ENCODE measurements at regions not wholly inside any gene's neighbourhood (a gene's known extent, or its start where the extent isn't known, plus 50 kb on each side); places are given as distances from the start of the nearest gene placed in this dataset.
"Not testable (repeated sequence)": the region's sequence is repeated elsewhere in the genome, so short reads cannot be mapped to it uniquely, and the experiment has no call there.

DNA sequence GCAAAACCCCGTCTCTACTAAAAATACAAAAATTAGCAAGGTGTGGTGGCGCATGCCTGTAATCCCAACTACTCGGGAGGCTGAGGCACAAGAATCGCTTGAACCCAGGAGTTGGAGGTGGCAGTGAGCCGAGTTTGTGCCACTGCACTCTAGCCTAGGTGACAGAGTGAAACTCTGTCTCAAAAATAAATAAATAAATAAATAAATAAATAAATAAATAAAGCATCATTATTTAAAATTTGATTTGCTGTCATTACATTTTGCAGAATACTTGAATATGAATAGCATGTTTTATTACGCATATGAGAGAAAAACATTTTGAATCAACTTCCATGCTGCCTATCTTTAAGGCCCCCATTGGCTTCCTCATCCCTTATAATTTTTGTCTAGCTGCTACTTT lies 53.4 kb upstream of the MED14 start:
- not testable (repeated sequence) for DNase-seq (ENCODE audit: low read depth)

DNA sequence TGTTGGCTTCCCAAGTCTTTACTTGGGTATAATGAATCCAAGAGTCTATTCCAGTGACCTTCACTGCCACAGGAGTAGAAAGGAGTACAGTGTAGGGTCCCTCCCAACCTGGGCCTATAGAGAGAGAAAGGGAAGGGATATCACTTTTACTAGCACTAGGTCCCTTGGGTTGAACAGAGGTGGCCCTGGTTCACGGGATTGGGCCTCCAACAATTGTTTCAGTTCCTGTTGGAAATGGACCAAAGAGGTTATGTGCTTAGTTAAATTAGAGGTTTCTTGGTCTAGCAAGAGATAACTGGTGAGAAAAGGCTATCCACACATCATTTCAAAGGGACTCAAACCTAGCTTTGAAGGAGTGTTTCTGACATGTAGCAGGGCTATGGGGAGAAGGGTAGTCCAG lies 57.1 kb upstream of the MED14 start:
- DNase-seq (ENCODE audit: low read depth) = no peak

DNA sequence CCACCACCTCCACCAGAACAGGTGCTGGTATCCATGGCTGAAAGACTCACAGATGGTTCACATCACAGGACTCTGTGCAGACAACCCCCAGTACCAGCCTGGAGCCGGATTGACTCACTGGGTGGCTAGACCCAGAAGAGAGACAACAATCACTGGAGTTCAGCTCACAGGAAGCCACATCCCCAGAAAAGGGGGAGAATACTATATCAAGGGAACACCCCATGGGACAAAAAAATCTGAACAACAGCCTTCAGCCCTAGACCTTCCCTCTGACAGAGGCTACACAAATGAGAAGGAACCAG lies 59.4 kb upstream of the MED14 start:
- DNase-seq (ENCODE audit: low read depth) = not testable (repeated sequence)

DNA sequence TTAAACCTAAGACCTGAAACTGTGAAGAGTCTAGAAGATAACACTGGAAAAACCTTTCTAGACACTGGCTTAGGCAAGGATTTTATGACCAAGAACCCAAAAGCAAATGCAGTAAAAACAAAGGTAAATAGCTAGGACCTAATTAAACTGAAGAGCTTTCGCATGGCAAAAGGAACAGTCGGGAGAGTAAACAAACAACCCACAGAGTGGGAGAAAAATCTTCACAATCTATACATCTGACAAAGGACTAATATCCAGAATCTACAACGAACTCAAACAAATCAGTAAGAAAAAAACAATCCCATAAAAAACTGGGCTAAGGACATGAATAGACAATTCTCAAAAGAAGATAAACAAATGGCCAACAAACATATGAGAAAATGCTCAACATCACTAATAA lies 64.4 kb upstream of the MED14 start:
- not testable (repeated sequence) for DNase-seq (ENCODE audit: low read depth)

DNA sequence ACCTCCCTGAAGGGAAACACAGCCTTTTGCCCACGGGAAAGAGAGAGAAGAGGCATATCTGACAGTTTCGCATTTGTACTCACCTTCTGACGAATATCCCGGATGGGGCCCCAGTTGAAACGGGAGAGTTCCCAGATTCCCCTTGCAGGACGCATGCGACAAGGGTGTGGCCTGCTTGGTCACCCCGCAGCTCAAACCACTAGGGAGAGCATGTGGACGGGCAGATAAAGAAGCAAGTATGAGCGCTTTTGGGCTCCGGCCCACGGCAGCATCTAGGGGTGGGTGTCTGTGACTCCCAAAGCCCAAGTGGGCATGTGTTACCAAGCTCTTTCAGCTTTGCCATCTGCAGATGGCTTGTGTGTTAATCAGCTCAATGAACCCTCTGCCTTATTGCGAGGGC lies 70.1 kb upstream of the MED14 start:
- DNase-seq (ENCODE audit: low read depth) = no peak

DNA sequence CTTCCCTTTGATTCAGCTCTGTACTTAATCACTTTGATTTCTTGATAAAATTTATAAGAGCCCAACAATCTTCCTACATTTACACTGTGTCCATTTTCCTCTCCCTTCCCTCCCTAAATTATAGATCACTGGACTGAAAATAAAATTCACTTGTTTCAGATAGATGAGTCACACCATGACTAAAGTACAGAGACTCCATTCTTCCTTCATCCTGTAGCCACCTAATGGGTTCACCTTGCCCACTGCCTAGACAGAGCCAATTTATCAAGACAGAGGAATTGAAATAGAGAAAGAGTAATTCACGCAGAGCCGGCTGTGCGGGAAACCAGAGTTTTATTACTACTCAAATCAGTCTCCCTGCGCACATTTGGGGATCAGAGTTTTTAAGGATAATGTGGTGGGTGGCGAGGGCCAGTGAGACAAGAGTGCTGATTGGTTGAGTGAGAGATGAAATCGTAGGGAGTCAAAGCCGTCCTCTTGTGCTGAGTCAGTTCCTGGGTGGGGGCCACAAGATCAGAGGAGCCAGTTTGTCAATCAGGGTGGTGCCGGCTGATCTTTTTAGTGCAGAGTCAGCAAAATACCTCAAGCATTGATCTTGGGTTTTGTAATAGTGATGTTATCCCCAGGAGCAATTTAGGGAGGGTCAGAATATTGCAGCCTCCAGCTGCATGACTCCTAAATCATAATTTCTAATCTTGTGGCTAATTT lies 71.3 kb upstream of the MED14 start:
- no peak for DNase-seq (ENCODE audit: low read depth)

DNA sequence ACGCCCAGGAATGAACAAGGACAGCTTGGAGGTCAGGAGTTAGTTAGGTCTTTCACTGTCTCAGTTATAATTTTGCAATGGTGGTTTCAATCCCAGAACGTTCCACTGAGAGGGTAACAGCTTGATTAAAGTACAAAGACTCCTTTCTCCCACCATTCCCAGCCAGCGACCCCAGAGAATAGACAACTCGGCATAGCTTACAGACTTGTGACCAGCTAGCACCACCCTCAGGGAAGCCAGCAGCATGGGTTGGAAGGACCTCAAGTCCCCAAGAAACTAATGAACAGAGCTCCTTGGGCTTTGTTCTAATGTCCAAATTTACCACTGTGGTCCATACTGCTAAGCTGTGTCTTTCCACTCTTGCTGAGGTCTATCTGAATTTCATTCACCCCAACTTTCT lies 72.0 kb upstream of the MED14 start:
- DNase-seq (ENCODE audit: low read depth) = no peak

DNA sequence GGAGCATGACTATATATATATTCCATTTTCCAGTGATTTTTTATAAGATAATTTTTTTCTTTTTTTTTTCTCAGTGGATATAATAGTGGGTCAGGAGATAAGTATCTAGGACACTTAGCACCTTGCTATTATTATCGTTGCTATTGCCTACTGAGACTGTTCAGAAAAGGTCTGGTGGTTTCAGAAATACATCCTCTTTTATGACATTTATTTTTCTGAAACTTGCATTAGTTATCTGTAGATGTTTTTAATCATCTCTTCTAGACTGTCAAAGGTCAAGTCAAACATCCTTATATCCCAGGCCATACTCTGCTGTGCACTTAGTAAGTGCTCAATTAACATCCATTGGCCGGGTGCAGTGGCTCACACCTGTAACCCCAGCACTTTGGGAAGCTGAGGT lies 72.9 kb upstream of the MED14 start:
- no peak for DNase-seq (ENCODE audit: low read depth)

DNA sequence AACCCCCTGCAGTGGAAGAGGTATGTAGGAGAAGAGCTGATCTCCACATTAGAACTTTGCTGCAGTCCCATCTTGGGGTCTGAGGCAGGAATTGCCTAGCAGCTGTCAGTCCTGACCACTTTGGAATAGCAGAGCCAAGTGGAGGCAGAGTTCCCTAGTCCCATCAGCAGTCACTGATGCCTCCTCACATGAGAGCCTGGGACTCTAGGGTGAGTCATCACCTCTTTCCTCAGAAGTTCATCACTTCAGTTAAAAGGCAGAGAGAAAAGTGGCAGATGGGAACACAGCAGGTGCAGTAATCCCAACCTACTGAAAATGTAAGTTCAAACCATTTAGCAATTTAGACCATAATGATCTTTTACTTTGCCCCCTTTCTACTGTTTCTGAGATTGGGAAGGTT lies 73.9 kb upstream of the MED14 start:
- DNase-seq (ENCODE audit: low read depth) = no peak

DNA sequence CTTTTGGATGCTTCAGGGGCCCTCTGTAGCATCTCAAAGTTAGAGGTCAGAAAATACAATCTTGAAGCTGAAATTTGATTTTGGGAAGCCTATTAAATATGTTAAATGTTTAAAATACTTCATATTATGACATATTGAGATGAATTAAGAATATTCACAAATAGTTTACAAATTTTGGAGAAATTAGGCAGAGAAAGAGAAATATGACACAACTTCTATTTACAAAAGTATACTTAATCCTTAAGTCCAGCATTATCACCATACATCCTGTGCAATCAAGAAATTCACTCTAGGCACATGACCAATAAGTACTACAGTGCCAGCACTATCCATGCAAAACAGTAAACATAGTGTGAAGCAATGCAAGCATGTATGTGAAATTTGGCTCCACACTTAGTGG lies 79.7 kb upstream of the MED14 start:
- not testable (repeated sequence) for DNase-seq (ENCODE audit: low read depth)

DNA sequence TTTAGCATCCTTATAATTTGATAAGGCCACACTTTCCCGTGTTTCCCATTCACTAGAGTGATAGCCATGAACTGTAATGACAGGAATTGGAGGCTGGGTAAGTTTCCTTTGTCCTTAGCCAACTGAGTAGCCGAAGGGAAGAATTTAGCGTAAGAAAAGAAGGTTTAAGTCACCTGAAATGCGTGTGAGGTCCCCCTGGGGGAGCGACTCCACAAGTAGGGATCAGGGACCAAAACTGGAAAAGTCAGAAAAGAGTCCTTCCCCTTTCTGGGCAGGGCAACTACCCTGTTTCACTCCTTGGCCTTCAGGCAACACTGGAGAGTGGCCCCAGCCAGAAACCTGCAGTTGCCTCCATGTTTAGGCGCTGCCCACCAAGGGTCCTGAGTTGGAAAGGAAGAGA lies 81.6 kb upstream of the MED14 start:
- DNase-seq (ENCODE audit: low read depth) = no peak

DNA sequence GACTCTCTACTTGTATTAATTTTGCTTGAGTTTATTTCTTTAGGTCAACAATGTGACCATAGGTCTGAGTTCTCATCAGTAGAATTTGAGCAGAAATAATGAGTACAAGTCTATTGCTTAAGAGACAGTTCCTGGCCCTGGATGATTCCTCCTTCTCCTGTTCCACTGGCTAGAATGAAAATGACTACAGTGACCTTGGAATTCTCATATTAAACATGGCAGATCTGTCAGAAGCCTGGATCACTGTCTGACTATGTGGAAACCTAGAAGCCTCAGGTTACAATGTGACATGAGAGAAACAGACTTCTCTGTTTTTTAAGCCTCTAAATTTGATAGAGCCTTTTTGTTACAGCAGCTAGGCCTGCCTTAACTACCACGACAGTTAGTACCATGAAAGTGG lies 82.9 kb upstream of the MED14 start:
- DNase-seq (ENCODE audit: low read depth) = no peak

DNA sequence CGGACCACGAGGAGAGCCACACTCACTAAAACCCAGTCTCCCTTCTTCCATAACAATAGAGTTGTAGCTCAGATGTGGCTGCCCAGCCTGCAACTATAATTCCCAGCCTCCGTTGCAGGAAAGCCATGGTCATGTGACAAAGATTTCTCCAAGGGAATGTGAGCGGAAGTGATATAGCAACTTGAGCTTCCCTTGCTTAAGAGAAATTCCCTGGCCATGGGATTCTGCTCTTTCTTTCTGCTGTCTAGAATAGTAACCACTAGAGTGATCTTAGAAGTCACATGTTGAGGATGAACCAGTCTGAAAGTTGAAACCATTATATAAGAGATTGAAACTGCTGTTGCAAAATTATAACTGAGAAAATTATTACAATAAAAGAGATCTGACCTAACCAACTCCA lies 86.4 kb upstream of the MED14 start:
- no peak for DNase-seq (ENCODE audit: low read depth)

DNA sequence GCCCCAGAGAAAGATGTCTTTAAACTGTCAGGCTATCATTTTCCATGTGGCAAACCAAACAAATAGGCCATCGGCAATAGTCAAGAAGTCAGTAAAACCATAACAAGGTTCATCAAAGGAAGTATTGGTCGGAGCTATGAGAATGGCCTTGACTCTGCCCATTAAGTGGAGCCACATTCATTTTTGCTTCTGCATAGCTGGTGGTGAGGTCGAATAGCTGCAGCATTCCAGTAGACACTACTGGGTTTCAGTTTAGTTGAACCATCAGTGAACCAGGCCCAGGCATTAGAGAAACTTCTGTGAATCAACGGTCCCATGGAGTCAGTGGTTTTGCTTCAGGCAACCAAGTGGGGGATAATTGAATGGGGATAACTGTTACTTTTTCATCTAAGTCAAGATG lies 92.0 kb upstream of the MED14 start:
- no peak for DNase-seq (ENCODE audit: low read depth)

DNA sequence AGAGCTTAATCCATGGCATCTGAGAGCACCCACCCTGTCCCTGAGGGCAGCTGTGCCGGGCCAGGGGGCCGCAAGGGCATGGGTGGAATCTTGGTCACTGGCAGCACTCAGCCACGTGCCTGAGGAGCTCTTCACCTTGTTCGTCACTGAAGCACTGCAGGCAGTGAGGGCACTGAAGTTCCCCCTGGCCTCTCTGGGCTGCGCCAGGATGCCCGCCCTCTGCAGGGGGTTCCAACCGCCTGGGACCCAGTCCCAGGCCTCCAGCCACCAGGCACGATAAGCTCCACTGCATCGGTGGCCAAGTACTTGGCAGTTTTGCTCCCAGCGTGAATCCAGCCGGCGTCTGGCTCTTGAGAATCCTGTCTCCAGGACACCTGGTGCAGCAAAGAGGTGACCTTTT lies 96.4 kb upstream of the MED14 start:
- DNase-seq (ENCODE audit: low read depth) = no peak

DNA sequence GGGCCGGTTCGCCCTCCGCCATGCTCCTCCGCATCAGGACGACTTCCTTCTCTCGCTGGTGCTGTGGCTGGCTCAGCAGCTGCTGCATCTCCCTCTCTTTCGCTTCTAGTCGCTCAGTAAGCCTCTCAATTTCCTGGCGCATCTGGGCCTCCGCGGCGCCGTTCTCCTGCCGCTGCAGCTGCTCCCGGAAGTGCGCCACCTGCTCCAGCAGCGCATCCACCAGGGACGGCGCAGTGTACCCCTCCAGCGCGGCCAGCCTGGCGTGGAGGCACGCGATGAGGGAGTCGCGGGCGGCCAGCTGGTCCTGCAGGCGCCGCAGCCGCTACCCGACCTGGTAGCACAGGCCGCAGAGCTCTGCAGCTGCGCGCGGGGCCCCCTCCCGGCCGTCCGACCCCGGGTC lies 97.4 kb upstream of the MED14 start:
- DNase-seq (ENCODE audit: low read depth) = no peak

DNA sequence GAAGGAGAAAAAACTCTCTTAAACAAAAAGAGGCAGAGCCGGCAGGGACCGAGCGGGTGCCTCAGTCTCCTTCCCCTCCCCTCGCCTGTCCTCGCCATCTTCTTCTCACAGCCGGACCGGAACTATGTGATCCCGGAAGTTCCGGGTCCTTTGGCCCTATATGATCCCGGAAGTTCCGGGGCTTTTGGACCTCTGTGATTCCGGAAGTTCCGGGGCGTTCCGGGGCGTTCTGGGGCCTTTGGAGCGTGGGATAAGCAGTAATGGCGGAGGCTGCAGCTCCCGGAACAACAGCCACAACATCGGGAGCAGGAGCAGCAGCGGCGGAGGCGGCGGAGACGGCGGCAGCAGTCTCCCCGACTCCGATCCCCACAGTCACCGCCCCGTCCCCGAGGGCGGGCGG lies 98.9 kb upstream of the MED14 start:
- no peak for DNase-seq (ENCODE audit: low read depth)

DNA sequence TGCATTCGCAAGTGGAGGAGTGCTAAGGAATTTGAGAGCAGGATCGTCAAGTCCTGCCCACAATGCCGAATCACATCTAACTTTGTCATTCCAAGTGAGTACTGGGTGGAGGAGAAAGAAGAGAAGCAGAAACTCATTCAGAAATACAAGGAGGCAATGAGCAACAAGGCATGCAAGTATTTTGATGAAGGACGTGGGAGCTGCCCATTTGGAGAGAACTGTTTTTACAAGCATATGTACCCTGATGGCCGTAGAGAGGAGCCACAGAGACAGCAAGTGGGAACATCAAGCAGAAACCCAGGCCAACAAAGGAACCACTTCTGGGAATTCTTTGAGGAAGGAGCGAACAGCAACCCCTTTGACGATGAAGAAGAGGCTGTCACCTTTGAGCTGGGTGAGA lies 100.2 kb upstream of the MED14 start:
- no peak for DNase-seq (ENCODE audit: low read depth)

DNA sequence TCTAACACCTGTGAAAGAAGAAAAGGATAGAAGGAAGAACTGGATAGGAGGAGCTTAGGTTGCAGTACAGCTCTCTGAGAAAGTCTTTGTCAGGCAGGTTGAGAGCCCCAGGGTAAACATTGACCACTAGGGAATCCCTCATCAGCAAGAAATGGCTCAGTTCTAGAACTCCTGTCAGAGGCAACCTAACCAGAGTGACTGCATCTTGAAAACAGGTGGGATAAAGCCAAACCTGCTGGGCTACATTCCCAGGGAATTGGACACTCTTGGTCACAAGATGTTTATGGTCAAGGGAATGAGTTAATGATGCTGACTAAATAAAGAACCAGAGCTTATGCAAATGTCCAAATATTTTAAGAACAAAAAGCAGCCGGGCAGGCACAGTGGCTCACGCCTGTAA lies 108.3 kb upstream of the MED14 start:
- DNase-seq (ENCODE audit: low read depth) = no peak

DNA sequence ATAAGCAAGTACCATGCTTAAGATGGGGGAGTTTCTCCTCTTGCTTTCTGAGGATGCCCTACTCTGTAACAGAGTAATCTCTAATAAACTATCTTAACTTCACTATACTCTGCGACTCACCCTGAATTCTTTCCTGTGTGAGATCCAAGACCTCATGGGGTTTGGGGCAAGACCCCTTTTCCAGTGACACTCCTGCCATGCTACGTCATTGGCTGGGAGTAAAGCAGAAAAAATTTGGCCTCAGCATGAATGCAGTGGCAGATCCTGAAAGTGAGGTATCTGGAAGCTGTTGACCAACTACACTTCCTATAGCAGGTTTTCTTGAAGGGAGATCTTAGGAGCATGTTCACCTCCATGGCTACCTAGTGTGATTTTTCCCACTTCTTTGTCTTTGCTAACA lies 109.1 kb upstream of the MED14 start:
- DNase-seq (ENCODE audit: low read depth) = no peak

DNA sequence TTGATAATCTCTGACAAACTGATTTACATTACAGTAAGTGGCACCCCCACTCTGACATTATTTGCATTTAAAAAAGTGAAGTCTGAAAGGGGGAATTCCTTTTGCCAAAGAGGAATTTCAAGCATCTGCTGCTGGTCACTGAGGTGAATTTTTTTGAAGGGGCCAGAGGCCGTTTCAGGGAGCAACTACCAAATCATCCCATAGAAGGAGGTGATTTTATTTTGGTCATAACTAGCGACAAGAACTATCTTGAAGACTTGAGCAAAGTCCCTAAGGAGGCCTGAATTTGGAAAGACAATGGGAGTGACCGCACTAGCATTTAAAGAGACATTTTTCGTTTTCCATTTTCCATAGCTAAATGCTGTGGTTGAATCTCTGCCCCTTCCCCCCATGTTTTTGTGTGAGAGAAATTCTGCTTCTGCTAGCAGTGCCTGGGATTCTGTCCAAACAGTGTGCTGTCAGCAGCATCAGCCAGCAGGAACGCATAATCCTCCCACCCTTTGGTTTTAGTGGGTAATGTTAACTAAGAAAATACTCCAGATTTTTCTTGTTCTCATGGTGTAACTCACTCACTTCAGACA lies 110.1 kb upstream of the MED14 start:
- DNase-seq (ENCODE audit: low read depth) = no peak

DNA sequence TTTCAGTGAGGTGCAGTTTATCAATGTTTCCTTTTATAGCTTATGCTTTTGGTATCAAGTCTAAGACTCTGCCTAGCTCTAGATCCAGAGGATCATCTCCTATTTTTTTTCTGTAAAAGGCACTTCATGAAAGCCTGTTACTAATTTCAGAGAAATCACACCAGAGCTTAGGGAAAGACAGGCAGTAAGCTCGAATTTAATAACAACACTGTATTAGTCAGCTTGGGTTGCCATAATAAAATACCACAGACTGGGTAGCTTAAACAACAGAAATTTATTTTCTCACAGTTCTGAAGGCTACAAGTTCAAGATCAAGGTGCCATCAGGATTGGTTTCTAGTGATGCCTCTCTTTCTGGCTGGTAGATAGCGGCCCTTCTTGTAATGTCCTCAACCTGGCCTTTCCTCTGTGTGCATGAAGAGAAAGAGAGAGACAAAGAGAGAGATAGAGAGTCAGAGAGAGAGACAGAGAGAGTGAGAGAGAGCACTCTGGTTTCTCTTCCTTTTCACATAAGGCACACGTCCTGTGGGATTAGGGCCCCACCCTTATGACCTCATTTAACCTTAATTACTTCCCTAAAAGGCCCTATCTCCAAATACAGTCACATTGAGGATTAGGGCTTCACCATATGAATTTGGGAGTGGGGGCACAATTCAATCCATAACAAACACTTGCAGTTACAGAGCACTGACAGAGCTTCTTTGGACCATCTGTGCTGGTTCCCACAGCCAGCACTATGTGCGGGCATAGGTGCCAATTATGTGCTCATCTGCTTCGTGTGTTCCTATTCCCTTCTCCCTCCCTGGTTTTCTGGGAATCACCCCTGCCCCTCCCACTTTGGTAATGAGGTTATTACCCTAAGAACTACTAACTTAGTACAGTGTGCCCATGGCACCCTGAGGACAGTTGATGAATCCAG lies 114.8 kb upstream of the MED14 start:
- DNase-seq (ENCODE audit: low read depth) = no peak

DNA sequence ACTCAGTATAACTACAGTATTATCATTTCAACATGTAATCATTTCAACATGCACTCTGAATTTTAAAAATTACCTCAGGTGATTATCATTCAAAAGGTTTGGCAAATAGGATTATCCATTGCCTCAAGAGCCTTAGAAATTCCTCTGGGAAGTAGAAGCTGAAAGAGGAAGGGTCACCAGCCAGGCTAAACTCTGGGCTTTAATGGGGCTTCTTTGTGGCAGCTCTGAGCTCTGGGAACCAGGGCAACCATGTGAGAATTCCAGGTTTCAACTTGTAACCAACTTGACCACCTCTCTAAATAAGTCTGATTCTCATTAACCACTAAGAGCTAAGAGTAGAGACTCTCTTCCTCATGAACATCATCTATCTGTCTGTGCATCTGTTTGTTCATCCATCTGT lies 117.2 kb upstream of the MED14 start:
- no peak for DNase-seq (ENCODE audit: low read depth)
